Smooth muscle cell (in vitro differentiated cells): ENCODE measurements at regions not wholly inside any gene's neighbourhood (a gene's known extent, or its start where the extent isn't known, plus 50 kb on each side); places are given as distances from the start of the nearest gene placed in this dataset.

Experiments
- DNase-seq: peaks from one replicate; lab custom pipeline; 2025; ENCODE audit not compliant: unreplicated experiment; lab: John Stamatoyannopoulos, UW
- H2AFZ ChIP-seq: fragments of 200-600 bp; sonication (generic); 2 replicates; pipeline ENCODE4 v1.6.0; 2016; ENCODE audit warnings: antibody characterized with exemption, low read depth, mild to moderate bottlenecking
- H3F3A ChIP-seq: fragments of 200-600 bp; sonication (generic); 2 replicates; pipeline ENCODE4 v1.6.0; 2017; ENCODE audit warnings: antibody characterized with exemption, low read depth
- H3K27ac ChIP-seq: fragments of 200-600 bp; sonication (generic); 2 replicates; pipeline ENCODE4 v1.5.1; 2016; ENCODE audit warnings: low read depth, mild to moderate bottlenecking
- H3K27me3 ChIP-seq: fragments of 200-600 bp; sonication (generic); 2 replicates; pipeline ENCODE4 v1.6.1; 2016; ENCODE audit warnings: low read depth, mild to moderate bottlenecking
- H3K36me3 ChIP-seq: fragments of 200-600 bp; sonication (generic); 2 replicates; pipeline ENCODE4 v1.5.1; 2016; ENCODE audit warnings: low read depth
- H3K4me1 ChIP-seq: fragments of 200-600 bp; sonication (generic); 2 replicates; pipeline ENCODE4 v1.5.1; 2016; ENCODE audit warnings: low read depth
- H3K4me2 ChIP-seq: fragments of 200-600 bp; sonication (generic); 2 replicates; pipeline ENCODE4 v1.6.0; 2016; ENCODE audit warnings: mild to moderate bottlenecking
- H3K4me3 ChIP-seq: fragments of 200-600 bp; sonication (generic); 2 replicates; pipeline ENCODE4 v1.5.1; 2016; ENCODE audit warnings: mild to moderate bottlenecking
- H3K79me2 ChIP-seq: fragments of 200-600 bp; sonication (generic); 2 replicates; pipeline ENCODE4 v1.6.0; 2016; ENCODE audit warnings: low read depth, mild to moderate bottlenecking
- H3K9ac ChIP-seq: fragments of 200-600 bp; sonication (generic); 2 replicates; pipeline ENCODE4 v1.6.0; 2016; ENCODE audit warnings: low read depth
- H3K9me3 ChIP-seq: fragments of 200-600 bp; sonication (generic); replicated peaks from 2 replicates; pipeline ENCODE4 v1.5.1; 2016; ENCODE audit warnings: low read depth
- H4K20me1 ChIP-seq: fragments of 200-600 bp; sonication (generic); 2 replicates; pipeline ENCODE4 v1.6.0; 2016; ENCODE audit warnings: low read depth
- CTCF ChIP-seq: fragments of 200-600 bp; sonication (generic); IDR thresholded peaks from 2 replicates; pipeline ENCODE4 v1.5.1; 2017; ENCODE audit warnings: borderline replicate concordance, mild to moderate bottlenecking, antibody characterized with exemption; ENCODE audit not compliant: insufficient read depth, poor library complexity, severe bottlenecking
- WGBS: methylation state at CpG from one replicate; pipeline ENCODE4 v1.1.7; 2016; ENCODE audit warnings: low lambda C conversion rate; 5-methylcytosine and 5-hydroxymethylcytosine counted together

- Histone ChIP-seq H3K79me2 (no peaks in the 10 kb centered on the region), H3K4me3 (no peak overlapping the region), H3K9me3 (no peaks in the 10 kb centered on the region), H3K27me3 (no peaks in the 10 kb centered on the region), H3K9ac (no peak overlapping the region), H3K36me3 (no peaks in the 10 kb centered on the region), H3K27ac (no peak overlapping the region), H3K4me2 (no peak overlapping the region), H3K4me1 (peaks cover 5% of the 10 kb centered on the region), H2AFZ (no peak overlapping the region), H4K20me1 (no peaks in the 10 kb centered on the region), H3F3A (no peaks in the 10 kb centered on the region)
- no peak for DNase-seq
- TF ChIP-seq CTCF, result no peak
- WGBS, result 80% methylated on average over 30 of the region's 30 CpGs
These were observed 258.7 kb downstream of the IRX1 start for GRCh38 chr5:3854188-3854821.

- no peak for TF ChIP-seq CTCF
- DNase-seq, result no peak
These were observed 260.4 kb downstream of the IRX1 start for GRCh38 chr5:3856036-3856435.

GRCh38 chr5:3858524-3858923 lies 262.9 kb downstream of the IRX1 start:
- Histone ChIP-seq H3K27ac (no peak overlapping the region), H3K4me1 (peaks cover 5% of the 10 kb centered on the region), H3K9ac (no peak overlapping the region), H2AFZ (no peak overlapping the region), H3K4me3 (no peak overlapping the region), H3K9me3 (no peaks in the 10 kb centered on the region), H3K4me2 (no peak overlapping the region), H3K27me3 (no peaks in the 10 kb centered on the region), H4K20me1 (no peaks in the 10 kb centered on the region), H3F3A (no peaks in the 10 kb centered on the region), H3K36me3 (no peaks in the 10 kb centered on the region), H3K79me2 (no peaks in the 10 kb centered on the region)
- no peak for TF ChIP-seq CTCF
- DNase-seq, result no peak
- WGBS, result 73% methylated on average over 4 of the region's 4 CpGs

More at GRCh38 chr5:3856036-3856435, 260.4 kb downstream of the IRX1 start:
- H3K79me2 ChIP-seq, result no peaks in the 10 kb centered on the region
- H2AFZ ChIP-seq, result no peak overlapping the region
- no peak overlapping the region for H3K4me2 ChIP-seq
- H3K9me3 ChIP-seq, result no peaks in the 10 kb centered on the region
- no peaks in the 10 kb centered on the region for H4K20me1 ChIP-seq
- 70% methylated on average over 6 of the region's 6 CpGs for WGBS
- no peaks in the 10 kb centered on the region for H3F3A ChIP-seq
- H3K4me1 ChIP-seq, result peaks cover 5% of the 10 kb centered on the region
- no peak overlapping the region for H3K27ac ChIP-seq
- no peaks in the 10 kb centered on the region for H3K36me3 ChIP-seq
- no peak overlapping the region for H3K4me3 ChIP-seq
- no peak overlapping the region for H3K9ac ChIP-seq
- H3K27me3 ChIP-seq, result no peaks in the 10 kb centered on the region

GRCh38 chr5:3862906-3863305 lies 267.3 kb downstream of the IRX1 start:
- Histone ChIP-seq H3K27me3 (no peaks in the 10 kb centered on the region), H3K4me1 (no peaks in the 10 kb centered on the region), H3F3A (no peaks in the 10 kb centered on the region), H3K4me2 (no peak overlapping the region), H3K9ac (no peak overlapping the region), H3K36me3 (no peaks in the 10 kb centered on the region), H3K9me3 (no peaks in the 10 kb centered on the region), H4K20me1 (no peaks in the 10 kb centered on the region), H3K79me2 (no peaks in the 10 kb centered on the region), H2AFZ (no peak overlapping the region), H3K27ac (no peak overlapping the region), H3K4me3 (no peak overlapping the region)
- no peak for DNase-seq
- 65% methylated on average over 4 of the region's 4 CpGs for WGBS
- no peak for TF ChIP-seq CTCF
